Kasumi-1 (cell line): ENCODE measurements at regions not wholly inside any gene's neighbourhood (a gene's known extent, or its start where the extent isn't known, plus 50 kb on each side); places are given as distances from the start of the nearest gene placed in this dataset.
"Not testable (repeated sequence)": the region's sequence is repeated elsewhere in the genome, so short reads cannot be mapped to it uniquely, and the experiment has no call there.

ENCODE experiments used
- DNase-seq, 2 experiments: peaks; one replicate each; lab custom pipeline; 2025; lab: John Stamatoyannopoulos, UW

- DNase-seq = no peak
Measured at GRCh38 chr5:156197042-156197635, 129.8 kb upstream of the SGCD start.

GRCh38 chr5:156199045-156199444, 127.9 kb upstream of the SGCD start:
- no peak for DNase-seq

GRCh38 chr5:156200938-156201787, 125.8 kb upstream of the SGCD start:
- no peak for DNase-seq

- no peak for DNase-seq
Measured at GRCh38 chr5:156201788-156202403, 125.1 kb upstream of the SGCD start.

GRCh38 chr5:156208271-156208670, 118.7 kb upstream of the SGCD start:
- no peak for DNase-seq

GRCh38 chr5:156218367-156219158, 108.4 kb upstream of the SGCD start:
- DNase-seq = no peak

GRCh38 chr5:156219483-156220005, 107.4 kb upstream of the SGCD start:
- DNase-seq = no peak

GRCh38 chr5:156221816-156222215, 105.1 kb upstream of the SGCD start:
- DNase-seq = no peak

- no peak for DNase-seq
Measured at GRCh38 chr5:156223547-156223946, 103.4 kb upstream of the SGCD start.

GRCh38 chr5:156226485-156226884, 100.5 kb upstream of the SGCD start:
- DNase-seq = not testable (repeated sequence)

- no peak for DNase-seq
Measured at GRCh38 chr5:156230887-156231286, 96.1 kb upstream of the SGCD start.

GRCh38 chr5:156232251-156232869, 94.6 kb upstream of the SGCD start:
- DNase-seq = no peak

- no peak for DNase-seq
Measured at GRCh38 chr5:156237361-156237760, 89.6 kb upstream of the SGCD start.

GRCh38 chr5:156239800-156240199, 87.2 kb upstream of the SGCD start:
- DNase-seq = no peak

- DNase-seq = no peak
Measured at GRCh38 chr5:156240414-156240813, 86.5 kb upstream of the SGCD start.

GRCh38 chr5:156241266-156241665, 85.7 kb upstream of the SGCD start:
- no peak for DNase-seq

- no peak for DNase-seq
Measured at GRCh38 chr5:156245895-156246294, 81.1 kb upstream of the SGCD start.

- DNase-seq = no peak
Measured at GRCh38 chr5:156251076-156251475, 75.9 kb upstream of the SGCD start.

GRCh38 chr5:156253130-156253529, 73.8 kb upstream of the SGCD start:
- DNase-seq = no peak

- no peak for DNase-seq
Measured at GRCh38 chr5:156254196-156254595, 72.8 kb upstream of the SGCD start.

GRCh38 chr5:156256642-156257041, 70.3 kb upstream of the SGCD start:
- no peak for DNase-seq

GRCh38 chr5:156258934-156259333, 68.0 kb upstream of the SGCD start:
- DNase-seq = no peak
